Stimulated activated CD8-positive, alpha-beta memory T cell treated with anti-CD3 and anti-CD28 coated beads, Interleukin-4, amount 100 ng/mL, for 1 hour (primary cell): ENCODE measurements at regions not wholly inside any gene's neighbourhood (a gene's known extent, or its start where the extent isn't known, plus 50 kb on each side); places are given as distances from the start of the nearest gene placed in this dataset.

Experiments
- DNase-seq, 2 donors: peaks; one replicate each; pipeline ENCODE4 v3.0.0-alpha.2; 2020; ENCODE audit warnings: low read depth in 2 of 2, low spot score in 1 of 2

DNA sequence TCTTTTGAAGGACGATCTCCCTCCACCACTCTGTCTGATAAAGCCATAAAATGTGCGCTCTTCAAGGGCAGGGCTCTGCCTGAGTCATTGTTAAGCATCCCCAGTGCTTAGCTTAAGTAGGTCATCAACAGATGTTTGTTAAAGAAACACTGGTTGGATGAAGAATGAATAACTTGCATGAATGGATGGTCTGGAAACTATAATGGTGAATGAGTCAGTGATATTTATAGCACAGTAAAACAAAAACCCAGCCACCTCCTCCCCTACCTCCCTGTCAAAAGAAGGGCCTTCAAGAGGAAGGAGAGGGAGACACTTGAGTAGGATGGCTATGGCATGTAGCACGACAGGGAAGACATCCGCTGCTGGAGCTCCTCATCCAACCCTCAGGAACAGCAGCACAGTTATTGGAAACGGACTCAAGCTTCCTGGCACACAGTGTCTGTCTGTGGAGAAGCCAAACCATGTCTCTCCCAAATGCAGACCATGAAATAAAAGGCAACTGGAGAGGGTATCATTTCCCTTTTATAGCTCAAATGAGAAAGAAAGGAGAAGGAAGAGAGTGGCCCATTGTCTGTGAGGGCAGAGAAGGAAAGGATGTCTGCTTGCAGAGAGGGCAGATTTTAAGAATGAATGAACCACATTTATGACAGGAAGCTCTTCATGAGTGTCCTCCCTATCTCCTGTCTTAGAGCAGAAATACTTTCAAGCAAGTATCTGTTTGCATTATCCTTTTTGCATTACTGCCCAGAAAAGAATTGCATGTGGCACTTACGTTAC lies 183.5 kb upstream of the UBL3 start:
- DNase-seq = no peak

DNA sequence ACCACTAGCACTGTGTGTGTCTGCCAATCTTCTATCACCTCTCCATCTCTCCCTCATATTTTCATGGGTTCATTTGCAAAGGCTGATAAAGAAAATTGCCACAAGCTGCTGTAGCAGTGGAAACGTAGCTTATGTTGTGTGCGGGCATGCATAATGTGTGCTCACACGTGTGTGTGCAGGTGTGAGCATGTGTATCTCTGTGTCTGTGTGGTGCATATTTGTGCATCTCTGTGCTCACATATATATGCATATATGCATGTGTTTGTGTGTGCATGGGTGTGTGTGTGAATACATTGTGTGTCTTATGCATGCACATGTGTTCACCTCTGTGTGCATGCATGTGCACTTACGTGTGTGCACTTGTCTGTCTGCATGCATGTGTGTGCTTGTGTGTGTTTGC lies 181.8 kb upstream of the UBL3 start:
- DNase-seq = no peak

DNA sequence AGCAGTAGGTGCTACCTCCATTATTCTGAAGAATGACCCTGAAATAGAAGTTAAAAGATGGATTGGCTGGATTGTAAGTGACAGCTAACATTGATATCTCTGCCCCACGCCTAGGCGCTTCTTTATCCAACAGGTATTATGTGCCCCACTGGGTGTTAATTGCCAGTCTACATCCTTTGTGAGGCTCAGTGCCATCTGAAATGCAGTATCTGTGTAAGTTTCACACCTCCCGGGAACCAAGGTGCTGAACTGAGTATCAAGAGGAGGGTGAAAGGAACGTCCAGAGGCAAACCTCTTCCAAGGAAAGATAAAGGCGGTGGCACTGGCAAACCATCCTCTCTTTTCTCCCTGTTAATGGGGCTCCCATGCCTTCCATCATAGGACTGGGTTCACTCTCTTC lies 181.1 kb upstream of the UBL3 start:
- DNase-seq = no peak

DNA sequence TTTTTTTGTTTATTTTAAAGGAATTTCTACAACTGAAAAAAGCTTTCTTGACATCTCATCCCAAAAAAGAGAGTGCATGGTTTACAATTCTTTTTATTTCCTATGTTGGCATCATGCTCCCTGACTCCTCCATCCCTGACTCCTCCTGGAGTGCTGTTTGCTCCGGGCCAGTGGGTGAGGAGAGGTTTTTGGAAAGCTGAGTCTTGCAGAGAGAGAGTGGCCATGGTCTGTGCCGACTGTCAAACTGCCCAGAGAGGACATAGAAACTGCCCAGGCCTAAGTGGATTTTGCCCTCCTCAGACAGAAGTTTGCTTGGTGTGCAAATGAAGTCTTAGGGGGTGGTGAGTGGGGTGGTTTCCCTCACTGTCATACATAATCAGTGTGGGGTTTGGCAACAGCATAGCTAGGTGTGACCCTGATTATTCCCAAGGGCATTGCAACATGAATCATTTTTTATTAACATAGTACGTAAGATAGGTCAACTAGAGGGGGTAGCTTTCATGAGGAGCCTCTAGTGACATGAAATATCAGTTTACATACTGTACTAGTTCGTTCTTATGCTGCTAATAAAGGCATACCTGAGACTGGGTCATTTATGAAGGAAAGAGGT lies 179.8 kb upstream of the UBL3 start:
- DNase-seq = no peak

DNA sequence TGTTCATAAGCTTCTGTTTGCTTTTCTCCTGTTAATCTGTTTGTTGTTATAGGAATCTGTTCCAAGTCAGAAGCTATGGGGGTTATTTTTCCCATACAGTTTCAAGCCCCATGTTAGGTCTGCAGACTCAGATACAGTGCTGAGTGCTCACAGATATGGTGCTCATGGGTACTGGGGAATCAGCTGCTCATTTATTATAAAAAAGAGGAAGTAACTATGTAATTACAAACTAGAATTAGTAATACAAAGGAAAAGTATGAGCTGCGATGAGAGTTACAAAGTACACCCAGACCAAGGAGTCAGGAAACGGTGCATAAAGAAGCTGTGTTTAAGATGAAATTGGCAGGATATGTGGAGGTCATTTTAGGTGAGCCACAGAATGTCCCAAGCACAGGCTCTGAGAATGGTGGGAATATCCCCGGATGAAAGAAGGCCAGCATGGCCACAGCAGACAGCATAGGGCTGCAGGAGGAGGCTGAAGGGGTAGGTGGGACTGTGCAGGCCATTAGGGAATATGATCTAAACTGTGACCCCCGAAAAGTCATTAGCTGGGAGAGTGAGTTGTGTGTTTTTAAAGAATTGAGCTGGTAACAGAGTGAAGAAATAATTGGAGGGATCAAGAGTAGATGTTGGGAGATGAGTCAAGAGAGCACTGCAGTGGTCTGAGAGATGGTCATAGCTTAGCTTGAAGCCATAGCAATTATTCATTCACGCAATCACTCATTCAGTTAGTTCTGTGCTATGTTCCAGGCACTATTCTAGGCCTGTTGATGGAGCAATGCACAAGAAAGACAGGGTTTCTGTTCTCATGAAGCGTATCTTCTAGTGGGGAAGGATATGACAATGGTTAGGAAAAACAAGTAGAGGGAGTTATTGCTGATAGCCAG lies 177.4 kb upstream of the UBL3 start:
- no peak for DNase-seq

DNA sequence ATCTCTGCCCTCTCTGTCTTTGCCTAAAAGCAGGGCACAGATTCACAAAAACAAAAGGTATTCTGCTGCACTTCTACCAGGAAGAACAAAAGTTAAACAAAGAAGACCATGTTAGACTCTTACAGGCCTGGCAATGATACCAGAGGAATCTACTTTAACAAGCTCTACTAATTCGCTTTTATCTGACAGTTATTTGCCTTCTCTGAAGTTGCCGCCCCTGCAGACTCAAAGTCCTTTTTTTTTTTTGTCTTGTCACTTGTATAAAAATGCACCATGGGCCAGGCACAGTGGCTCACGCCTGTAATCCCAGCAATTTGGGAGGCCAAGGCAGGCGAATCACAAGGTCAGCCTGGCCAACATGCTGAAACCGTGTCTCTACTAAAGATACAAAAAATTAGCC lies 176.5 kb upstream of the UBL3 start:
- DNase-seq = no peak

DNA sequence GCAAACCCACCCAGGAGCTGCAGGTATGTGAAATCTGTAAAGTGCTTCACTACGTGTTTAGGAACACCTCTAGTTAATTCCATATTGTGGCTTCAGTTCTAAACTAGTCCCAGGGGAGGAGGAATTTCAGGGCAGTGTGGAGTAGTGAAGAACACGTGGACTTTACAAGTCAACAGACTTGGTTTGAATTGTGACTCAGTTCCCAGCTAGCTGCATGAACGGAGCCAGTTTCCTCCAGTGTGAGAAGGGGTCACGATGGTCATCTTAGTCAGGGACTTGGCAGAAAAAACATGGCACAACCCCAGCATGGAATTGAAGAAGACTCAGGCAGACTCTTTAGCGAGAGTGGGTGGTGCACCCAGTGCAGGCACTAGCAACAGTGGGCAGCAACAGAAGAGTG lies 175.7 kb upstream of the UBL3 start:
- no peak for DNase-seq

DNA sequence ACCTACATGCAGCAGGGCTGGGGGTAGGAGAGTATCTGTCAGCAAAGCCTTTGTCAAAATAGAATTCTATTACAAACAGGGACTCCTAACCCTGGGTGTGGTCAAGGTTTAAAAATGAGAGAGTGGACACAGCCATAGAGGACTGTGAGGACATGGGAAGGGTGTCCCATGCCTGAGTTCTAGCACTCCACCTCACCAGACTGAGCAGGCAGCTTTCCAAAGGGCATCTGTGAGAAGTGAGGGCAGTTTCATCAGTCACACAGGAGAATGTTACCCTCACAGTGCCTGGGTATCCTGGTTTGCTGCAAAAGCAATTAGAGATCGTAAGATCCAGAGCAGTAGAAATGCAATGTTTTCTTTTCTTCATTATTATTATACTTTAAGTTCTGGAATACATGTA lies 174.9 kb upstream of the UBL3 start:
- no peak for DNase-seq

DNA sequence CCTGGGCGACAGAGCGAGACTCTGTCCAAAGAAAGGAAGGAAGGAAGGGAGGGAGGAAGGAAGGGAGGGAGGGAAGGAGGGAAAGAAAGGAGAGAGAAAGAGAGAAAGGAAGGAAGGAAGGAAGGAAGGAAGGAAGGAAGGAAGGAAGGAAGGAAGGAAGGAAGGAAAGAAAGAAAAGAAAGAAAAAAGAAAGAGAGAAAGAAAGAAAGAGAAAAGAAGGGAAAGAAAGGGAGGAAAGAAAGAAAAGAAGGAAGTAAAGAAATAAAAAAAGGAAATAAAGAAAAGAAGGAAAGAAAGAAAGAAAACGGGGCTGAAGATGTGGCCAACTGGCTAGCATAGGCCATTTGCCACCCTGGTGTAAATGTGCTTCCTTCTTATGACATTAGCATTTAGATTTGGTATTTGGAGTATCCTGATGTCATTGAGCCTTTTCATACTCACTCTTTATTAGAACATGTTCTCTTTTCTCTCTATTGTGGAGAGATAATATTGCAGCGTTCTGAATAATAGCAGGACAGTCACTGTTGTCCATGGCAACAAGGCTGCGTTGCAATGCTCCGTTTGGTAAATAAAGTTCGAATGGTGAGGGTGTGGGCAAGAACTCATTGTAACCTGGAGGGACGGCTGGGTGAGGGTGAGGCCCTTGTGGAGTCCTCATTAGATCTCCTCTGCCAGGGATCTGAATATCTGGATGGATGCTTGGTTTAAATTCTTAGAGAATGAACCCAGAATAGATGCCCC lies 173.9 kb upstream of the UBL3 start:
- DNase-seq = no peak

DNA sequence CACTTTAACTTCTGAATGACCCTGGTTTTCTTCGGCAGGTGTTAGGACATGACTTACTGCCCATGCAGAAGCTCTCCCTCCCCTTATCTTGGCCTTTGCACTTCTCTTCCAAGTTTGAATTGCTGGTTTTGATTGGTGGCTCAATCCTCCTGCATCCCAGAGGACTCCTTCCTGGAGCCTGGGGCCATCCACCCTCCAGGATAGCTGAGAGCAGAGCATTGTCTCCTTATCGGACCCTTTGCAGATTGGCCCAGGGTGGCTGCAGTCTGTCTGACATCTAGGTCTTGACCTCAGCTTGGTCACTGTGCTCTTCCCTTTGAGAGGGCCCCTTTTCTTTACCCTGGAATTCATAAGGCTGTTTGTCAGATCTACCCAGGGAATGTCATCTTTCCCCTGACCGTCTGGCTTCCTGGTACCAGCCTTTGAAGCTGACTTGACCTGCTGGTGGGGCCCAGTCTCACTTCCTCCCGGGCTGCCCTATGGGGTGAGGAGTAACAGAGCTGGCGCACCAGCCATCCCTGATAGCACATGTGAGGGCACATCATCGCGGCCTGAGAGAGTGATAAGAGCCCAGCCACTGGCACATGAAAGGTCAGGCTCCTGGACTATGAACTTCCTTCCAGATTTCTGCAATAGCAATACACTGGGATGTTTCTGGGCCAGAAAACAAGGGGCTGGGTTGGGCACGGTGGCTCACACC lies 172.9 kb upstream of the UBL3 start:
- DNase-seq = no peak

DNA sequence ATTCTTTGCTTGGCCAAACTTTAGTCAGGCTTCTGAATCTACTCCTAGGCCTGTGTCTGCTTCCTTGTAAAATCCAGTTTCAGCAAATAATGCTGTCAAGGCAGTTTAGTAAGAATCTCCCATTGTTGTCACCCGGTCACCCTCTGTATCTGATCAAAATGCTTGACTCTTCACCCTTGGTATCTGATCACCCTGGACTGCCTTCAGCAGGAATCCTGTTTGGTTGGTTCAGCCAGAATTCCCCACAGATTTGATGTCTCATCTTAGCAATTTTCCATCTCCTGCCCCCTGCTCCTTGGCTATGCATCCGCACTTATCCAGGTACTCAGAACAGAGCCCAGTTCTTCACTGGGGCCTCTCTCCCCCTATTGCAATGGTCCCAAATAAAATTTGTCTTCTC lies 172.4 kb upstream of the UBL3 start:
- DNase-seq = no peak

DNA sequence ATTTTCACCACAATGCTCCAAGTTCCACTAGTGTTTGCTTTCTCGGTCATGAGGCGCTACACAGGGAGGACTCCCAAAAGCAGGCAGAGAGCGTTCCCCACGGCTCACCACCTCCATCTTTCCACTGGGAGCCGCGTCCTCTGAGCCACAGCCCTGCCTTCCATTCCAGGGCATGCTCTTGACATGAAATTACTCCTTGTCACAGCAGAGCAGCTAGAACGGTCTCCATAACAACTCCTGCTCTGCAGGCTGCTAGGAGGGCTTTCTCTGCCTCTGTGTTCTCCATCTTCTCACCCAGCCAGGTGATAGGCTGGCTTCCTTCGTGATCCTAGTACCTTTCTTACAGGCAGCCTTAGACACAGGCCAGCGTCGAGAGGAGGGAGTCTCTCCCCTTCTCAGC lies 171.8 kb upstream of the UBL3 start:
- no peak for DNase-seq

DNA sequence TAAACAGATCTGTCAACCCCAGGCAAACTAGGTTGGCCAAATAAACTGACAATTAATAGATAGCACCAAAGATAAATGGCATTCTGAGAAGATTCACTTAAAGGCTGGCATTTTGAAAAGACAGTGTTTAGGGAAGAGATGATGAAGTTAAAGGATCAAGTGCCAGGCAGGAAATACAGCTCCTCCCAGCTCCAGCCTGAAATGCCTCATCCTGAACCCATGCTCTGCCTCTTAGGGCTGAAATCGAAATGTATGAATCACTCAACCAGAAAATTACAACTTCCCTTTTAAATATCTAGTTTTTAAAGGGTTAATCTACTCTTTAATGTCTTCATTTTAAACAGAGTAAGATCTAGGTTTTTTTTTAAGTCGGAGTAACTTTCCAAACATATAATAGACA lies 171.2 kb upstream of the UBL3 start:
- DNase-seq = no peak

DNA sequence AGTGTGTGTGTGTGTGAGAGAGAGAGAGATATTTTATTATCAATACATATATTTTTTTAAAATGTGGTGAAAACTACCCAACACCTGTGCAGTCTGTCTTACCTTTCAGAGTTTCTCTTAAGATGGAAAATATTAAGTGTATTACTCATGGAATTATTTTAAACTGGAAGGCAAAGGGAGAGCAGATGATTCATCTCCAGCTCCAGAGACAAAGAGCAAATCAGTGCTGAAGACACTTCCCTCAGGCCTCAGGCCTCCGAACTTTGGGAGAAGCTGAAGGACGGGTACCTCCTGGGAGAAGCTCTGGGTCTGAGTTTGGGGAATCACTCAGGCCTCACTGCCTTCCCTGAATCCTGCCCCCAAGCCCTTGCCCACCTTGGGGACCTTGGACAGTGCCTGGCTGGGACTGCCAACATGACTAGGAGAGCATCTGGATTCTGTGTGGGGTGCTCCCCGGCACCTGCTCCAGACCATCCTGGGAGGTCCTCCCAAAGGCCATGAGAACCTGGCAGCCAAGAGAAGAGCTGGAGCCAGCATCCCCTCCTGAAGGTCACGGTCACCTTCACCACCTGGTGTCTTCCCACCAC lies 170.4 kb upstream of the UBL3 start:
- DNase-seq = no peak

DNA sequence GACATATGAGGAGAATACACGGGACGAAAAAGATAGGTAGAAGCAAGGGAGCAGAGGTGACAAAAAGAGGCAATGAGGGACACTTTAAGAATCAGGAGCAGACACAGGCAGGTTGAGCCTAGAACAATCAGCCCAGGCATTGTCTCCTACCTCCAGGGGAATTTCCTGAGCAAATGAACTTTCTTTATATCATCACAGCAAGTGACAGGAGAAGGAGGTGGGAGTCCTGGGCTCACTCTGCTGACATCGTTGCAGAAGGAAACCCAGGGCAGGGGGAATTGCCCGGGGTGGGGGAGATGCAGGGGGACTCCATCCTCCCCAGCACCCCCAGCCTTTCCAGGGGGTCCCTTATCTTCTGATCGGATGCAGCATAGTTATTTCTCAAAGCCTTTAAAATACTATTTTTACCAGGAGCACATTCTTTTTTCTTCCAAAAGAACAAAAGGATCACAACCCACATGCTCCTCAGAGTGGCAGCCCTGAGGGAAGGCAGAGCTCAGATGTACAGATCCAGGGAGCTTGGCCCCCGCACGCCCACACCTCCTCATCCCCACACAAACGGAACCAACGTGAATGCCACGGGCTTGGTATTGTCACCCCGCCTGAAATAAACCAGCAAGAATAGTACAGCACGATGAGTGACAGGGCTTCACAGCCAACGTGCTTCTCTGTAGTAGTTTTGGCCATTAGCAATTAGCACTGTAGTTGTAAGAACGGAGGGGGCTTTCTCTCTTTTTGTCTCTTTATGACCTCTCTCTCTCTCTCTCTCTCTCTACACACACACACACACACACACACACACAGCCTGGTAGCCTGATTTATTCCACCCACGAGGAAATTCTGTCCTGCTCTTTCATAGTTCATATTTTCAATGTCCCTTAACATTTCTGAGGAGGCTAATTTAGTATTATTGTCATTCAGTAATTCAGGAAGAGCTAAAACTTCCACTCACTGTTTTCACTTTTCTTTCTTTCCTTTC lies 169.5 kb upstream of the UBL3 start:
- DNase-seq = no peak

DNA sequence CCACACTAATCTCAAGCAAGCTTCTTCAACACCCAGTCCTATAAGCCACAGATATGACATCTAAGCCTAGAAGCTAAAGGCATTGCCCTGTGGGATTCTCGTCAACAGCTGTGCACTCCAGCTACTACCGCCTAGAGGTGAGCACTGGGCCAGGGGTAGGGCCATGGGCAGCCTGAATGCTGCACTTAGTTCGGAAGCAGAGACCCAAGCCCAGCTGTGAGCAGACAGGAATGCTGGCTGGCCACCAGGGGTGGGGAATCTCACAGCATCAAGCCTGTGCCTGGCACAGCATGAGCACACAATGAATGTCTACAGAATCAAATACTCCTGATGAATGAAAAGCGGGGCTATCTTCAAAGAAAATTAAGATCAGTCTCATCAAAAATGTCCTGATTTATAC lies 167.5 kb upstream of the UBL3 start:
- no peak for DNase-seq

DNA sequence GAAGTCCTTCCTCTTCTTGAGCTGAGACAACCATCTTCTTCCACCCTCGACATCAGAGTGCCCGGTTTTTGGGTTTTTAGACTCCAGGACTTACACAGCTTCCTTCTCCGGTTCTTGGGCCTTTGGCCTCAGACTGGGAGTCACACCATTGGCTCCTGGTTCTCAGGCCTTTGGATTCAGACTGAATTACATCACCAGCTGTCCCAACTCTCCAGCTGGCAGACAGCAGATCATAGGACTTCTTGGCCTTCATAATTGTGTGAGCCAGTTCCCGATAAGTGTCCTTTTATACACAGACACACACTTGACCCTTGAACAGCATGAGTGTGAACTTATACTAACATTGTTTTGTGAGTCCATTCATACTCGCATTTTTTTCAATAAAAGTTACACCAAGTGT lies 166.0 kb upstream of the UBL3 start:
- no peak for DNase-seq

DNA sequence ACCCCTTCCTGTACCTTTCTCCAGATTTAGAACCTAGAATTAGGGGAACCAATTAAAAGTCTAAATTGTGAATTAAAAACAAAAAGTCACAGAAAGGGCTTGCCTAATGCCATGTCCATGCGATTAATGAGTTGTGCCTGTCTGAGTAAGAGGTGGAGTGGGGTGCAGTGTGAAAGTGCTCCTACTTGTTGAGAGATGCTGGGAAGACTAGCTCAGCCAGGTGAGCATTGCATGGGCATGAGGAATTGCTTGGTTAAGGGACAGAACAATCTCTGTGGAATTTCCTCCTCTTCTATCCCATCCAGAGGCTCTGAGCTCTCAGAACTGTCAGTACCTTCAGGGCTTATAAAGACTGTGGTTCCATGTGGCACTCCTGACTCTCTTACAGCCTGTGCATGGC lies 159.0 kb upstream of the UBL3 start:
- no peak for DNase-seq

DNA sequence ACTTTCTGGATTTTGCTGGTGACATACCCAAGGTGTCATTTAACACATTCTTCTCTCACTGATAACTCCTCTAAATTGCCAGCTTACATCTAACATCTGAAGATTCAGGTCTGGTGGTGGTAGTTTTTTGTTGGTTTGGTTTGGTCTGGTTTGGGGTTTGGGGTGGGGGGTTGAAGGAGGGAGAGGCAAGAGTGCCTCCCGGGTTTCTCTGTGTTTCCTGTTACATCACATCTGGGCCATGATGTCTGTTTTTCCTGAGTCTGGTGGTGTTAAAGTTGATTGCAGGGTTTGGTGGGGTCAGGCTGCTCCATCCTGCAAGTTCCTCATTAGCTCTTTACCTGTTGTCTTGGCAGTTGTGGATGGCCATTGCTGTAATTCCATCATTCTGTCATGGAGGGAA lies 155.8 kb upstream of the UBL3 start:
- no peak for DNase-seq
